Endodermal cell (in vitro differentiated cells): ENCODE measurements at regions not wholly inside any gene's neighbourhood (a gene's known extent, or its start where the extent isn't known, plus 50 kb on each side); places are given as distances from the start of the nearest gene placed in this dataset.
"Not testable (repeated sequence)": the region's sequence is repeated elsewhere in the genome, so short reads cannot be mapped to it uniquely, and the experiment has no call there.

Experiments used
- DNase-seq: peaks from one replicate; pipeline ENCODE4 v3.0.0-alpha.2; 2017
- H3K27ac ChIP-seq: 2 replicates; pipeline ENCODE4 v1.5.1; 2013; ENCODE audit warnings: mild to moderate bottlenecking, low read depth, low read length, moderate library complexity
- H3K27me3 ChIP-seq: 2 replicates; pipeline ENCODE4 v1.6.1; 2013; ENCODE audit warnings: mild to moderate bottlenecking, low read length, moderate library complexity; ENCODE audit not compliant: insufficient read depth, control insufficient read depth, poor library complexity, severe bottlenecking
- H3K36me3 ChIP-seq: 2 replicates; pipeline ENCODE4 v1.7.0; 2013; ENCODE audit warnings: mild to moderate bottlenecking, low read length, moderate library complexity; ENCODE audit not compliant: control insufficient read depth, insufficient read depth
- H3K4me1 ChIP-seq: one replicate; pipeline ENCODE4 v1.7.0; 2013; ENCODE audit warnings: low read length; ENCODE audit not compliant: control insufficient read depth, insufficient read depth
- H3K4me3 ChIP-seq: 2 replicates; pipeline ENCODE4 v1.5.1; 2013; ENCODE audit warnings: mild to moderate bottlenecking, low read length, moderate library complexity
- H3K9ac ChIP-seq: 2 replicates; pipeline ENCODE4 v1.6.1; 2013; ENCODE audit warnings: mild to moderate bottlenecking, low read length, moderate library complexity; ENCODE audit not compliant: poor library complexity, severe bottlenecking; ENCODE audit errors: extremely low read depth
- H3K9me3 ChIP-seq: 2 replicates; pipeline ENCODE4 v1.6.1; 2013; ENCODE audit warnings: mild to moderate bottlenecking, low read length, moderate library complexity; ENCODE audit not compliant: control insufficient read depth
- H3K27ac Mint-ChIP-seq: 2 replicates; pipeline ENCODE4 v1.8.0; 2020; ENCODE audit warnings: mixed read lengths
- H3K27me3 Mint-ChIP-seq: 2 replicates; pipeline ENCODE4 v1.8.0; 2021; ENCODE audit warnings: mild to moderate bottlenecking, mixed read lengths; ENCODE audit not compliant: insufficient read depth
- H3K36me3 Mint-ChIP-seq: 2 replicates; pipeline ENCODE4 v1.8.0; 2020; ENCODE audit warnings: low read depth, mixed read lengths
- H3K4me1 Mint-ChIP-seq: 2 replicates; pipeline ENCODE4 v1.8.0; 2020; ENCODE audit warnings: mixed read lengths
- H3K4me3 Mint-ChIP-seq: 2 replicates; pipeline ENCODE4 v1.8.0; 2020; ENCODE audit warnings: mild to moderate bottlenecking, moderate library complexity, mixed read lengths
- H3K9me3 Mint-ChIP-seq: 2 replicates; pipeline ENCODE4 v1.8.0; 2020; ENCODE audit warnings: mild to moderate bottlenecking, mixed read lengths
- WGBS, 2 experiments: methylation state at CpG; one replicate each; pipeline versions ENCODE4 v1.1.5 to v1.1.7; 2013; ENCODE audit warnings: missing lambda C conversion rate in 2 of 2, mixed read lengths in 1 of 2; ENCODE audit not compliant: insufficient coverage in 1 of 2, insufficient read length in 1 of 2; 5-methylcytosine and 5-hydroxymethylcytosine counted together
- TF ChIP-seq, protein P1 (sequence below): fragments of 200-600 bp; sonication (generic); conservative IDR thresholded peaks from 2 replicates; pipeline ENCODE4 v1.5.0; 2021; ENCODE audit warnings: antibody characterized with exemption, mild to moderate bottlenecking

DNA sequence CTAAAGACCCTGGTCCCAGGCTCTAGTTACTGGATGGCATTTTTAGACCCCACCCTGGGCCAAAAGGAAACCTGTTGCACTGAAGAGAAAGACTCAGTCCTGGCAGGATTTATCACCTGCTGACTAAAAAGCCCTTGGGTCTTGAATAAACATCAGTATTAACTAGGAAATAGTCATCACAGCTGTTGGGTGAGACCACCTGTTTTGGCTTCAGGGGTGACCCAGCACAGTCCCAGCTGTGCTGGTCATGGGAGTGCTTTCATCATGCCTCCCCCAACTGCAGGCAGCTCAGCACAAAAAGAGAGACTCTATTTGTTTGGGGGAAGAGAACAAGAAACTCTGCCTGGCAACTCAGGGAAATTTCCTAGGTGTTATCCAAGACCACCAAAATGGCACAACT, 903.2 kb downstream of the C4orf33 start:
- TF ChIP-seq, protein P1, sequence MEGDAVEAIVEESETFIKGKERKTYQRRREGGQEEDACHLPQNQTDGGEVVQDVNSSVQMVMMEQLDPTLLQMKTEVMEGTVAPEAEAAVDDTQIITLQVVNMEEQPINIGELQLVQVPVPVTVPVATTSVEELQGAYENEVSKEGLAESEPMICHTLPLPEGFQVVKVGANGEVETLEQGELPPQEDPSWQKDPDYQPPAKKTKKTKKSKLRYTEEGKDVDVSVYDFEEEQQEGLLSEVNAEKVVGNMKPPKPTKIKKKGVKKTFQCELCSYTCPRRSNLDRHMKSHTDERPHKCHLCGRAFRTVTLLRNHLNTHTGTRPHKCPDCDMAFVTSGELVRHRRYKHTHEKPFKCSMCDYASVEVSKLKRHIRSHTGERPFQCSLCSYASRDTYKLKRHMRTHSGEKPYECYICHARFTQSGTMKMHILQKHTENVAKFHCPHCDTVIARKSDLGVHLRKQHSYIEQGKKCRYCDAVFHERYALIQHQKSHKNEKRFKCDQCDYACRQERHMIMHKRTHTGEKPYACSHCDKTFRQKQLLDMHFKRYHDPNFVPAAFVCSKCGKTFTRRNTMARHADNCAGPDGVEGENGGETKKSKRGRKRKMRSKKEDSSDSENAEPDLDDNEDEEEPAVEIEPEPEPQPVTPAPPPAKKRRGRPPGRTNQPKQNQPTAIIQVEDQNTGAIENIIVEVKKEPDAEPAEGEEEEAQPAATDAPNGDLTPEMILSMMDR = no peak
- peaks cover 3% of the 10 kb centered on the region for H3K4me1 Mint-ChIP-seq
- Histone ChIP-seq H3K9ac (no peak overlapping the region), H3K4me1 (no peaks in the 10 kb centered on the region), H3K4me3 (no peak overlapping the region), H3K9me3 (peaks cover 11% of the 10 kb centered on the region), H3K27me3 (no peaks in the 10 kb centered on the region), H3K27ac (no peak overlapping the region), H3K36me3 (no peaks in the 10 kb centered on the region)
- no peak for DNase-seq
- H3K9me3 Mint-ChIP-seq = peaks cover 3% of the 10 kb centered on the region
- H3K36me3 Mint-ChIP-seq = no peaks in the 10 kb centered on the region
- no peak overlapping the region for H3K27ac Mint-ChIP-seq
- H3K4me3 Mint-ChIP-seq = no peak overlapping the region
- no peaks in the 10 kb centered on the region for H3K27me3 Mint-ChIP-seq

DNA sequence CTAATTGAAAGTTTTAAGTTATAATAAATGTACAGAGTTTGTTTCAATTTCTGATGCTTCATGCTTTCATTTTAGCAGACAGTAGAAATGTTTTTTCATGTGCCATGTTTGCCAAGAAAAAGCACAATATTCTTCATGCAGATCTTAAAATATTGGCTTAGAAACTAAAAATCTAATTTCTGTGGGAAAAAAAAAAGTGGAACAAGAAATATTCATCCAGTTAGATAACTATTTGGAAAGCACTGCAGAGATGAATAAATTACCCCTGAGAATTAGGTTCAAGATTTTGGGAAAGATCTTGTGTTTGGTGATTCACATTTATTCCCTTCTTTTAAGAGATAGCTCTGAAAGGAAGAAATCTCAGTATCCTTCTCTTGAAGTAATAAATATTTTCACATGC, 912.5 kb downstream of the C4orf33 start:
- peaks cover 6% of the 10 kb centered on the region for H3K9me3 ChIP-seq
- no peak overlapping the region for H3K9ac ChIP-seq
- no peaks in the 10 kb centered on the region for H3K36me3 Mint-ChIP-seq
- no peak overlapping the region for H3K27ac Mint-ChIP-seq
- H3K4me1 Mint-ChIP-seq = no peaks in the 10 kb centered on the region
- H3K27ac ChIP-seq = no peak overlapping the region
- H3K36me3 ChIP-seq = no peaks in the 10 kb centered on the region
- no peaks in the 10 kb centered on the region for H3K27me3 ChIP-seq
- H3K4me3 ChIP-seq = no peak overlapping the region
- no peak overlapping the region for H3K4me3 Mint-ChIP-seq
- H3K9me3 Mint-ChIP-seq = peaks cover 6% of the 10 kb centered on the region
- H3K27me3 Mint-ChIP-seq = no peaks in the 10 kb centered on the region
- H3K4me1 ChIP-seq = no peaks in the 10 kb centered on the region
- no peak for DNase-seq
- TF ChIP-seq, protein P1 = no peak

DNA sequence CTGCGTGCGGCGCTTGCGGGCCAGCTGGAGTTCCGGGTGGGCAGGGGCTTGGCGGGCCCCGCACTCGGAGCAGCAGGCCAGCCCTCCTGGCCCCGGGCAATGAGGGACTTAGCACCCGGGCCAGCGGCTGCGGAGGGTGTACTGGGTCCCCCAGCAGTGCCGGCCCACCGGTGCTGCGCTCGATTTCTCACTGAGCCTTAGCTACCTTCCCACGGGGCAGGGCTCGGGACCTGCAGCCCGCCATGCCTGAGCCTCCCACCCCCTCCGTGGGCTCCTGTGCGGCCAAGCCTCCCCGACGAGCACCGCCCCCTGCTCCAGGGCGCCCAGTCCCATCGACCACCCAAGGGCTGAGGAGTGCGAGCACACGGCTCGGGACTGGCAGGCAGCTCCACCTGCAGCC, 916.9 kb downstream of the C4orf33 start:
- H3K4me3 Mint-ChIP-seq, H3K36me3 ChIP-seq, H3K9ac ChIP-seq, DNase-seq, H3K27me3 Mint-ChIP-seq, H3K4me3 ChIP-seq, H3K27ac Mint-ChIP-seq, H3K27ac ChIP-seq, H3K4me1 ChIP-seq, H3K4me1 Mint-ChIP-seq, H3K27me3 ChIP-seq, H3K36me3 Mint-ChIP-seq: not testable (repeated sequence)
- 88 to 96% methylated on average over 7 to 29 of the region's 29 CpGs for WGBS, 2 experiments
- peaks cover 11% of the 10 kb centered on the region for H3K9me3 ChIP-seq
- H3K9me3 Mint-ChIP-seq = peaks cover 20% of the 10 kb centered on the region

DNA sequence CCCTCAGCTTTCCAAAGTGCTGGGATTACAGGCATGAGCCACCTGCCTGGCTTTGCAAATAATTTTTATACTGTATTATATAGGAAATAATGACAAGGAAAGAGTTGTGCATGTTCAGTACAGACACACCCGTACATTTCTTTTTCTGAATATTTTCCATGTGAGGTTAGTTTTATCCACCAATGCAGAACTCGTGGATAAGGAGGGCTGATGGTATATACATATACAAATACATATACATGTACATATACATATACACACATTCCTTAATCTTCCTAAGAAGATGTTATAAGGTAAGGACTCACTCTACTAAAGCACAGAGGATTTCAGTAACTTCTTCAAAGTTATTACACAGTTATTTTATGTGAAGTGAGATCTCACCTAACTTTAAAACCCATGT, 925.8 kb downstream of the C4orf33 start:
- H3K27me3 Mint-ChIP-seq = no peaks in the 10 kb centered on the region
- H3K9ac ChIP-seq = no peak overlapping the region
- TF ChIP-seq, protein P1 = no peak
- H3K27ac ChIP-seq = no peak overlapping the region
- peaks cover 7% of the 10 kb centered on the region for H3K9me3 Mint-ChIP-seq
- H3K4me1 ChIP-seq = peaks cover 5% of the 10 kb centered on the region
- 100% methylated on average over 1 of the region's 2 CpGs; no CpG with 5 or more reads in 1 of the 2 experiments for WGBS, 2 experiments
- H3K4me3 Mint-ChIP-seq = no peak overlapping the region
- peaks cover 5% of the 10 kb centered on the region for H3K36me3 Mint-ChIP-seq
- peaks cover 8% of the 10 kb centered on the region for H3K9me3 ChIP-seq
- H3K4me1 Mint-ChIP-seq = peaks cover 31% of the 10 kb centered on the region
- no peaks in the 10 kb centered on the region for H3K36me3 ChIP-seq
- H3K27ac Mint-ChIP-seq = no peak overlapping the region
- no peaks in the 10 kb centered on the region for H3K27me3 ChIP-seq
- H3K4me3 ChIP-seq = no peak overlapping the region
- DNase-seq = no peak
